Suprapubic skin (tissue), 4 donors: ENCODE measurements at regions not wholly inside any gene's neighbourhood (a gene's known extent, or its start where the extent isn't known, plus 50 kb on each side); places are given as distances from the start of the nearest gene placed in this dataset.

Experiments
- DNase-seq, 2 donors: peaks; one replicate each; pipeline ENCODE4 v3.0.0-alpha.2; 2019; ENCODE audit warnings: low spot score in 2 of 2
- H3K27ac ChIP-seq: fragments of 200-600 bp; sonication (generic); one replicate; pipeline ENCODE4 v1.5.1; 2019
- H3K27me3 ChIP-seq: fragments of 200-600 bp; sonication (generic); one replicate; pipeline ENCODE4 v1.5.1; 2019
- H3K36me3 ChIP-seq: fragments of 200-600 bp; sonication (generic); one replicate; pipeline ENCODE4 v1.5.1; 2019
- H3K4me1 ChIP-seq: fragments of 200-600 bp; sonication (generic); one replicate; pipeline ENCODE4 v1.5.1; 2019
- H3K4me3 ChIP-seq: fragments of 200-600 bp; sonication (generic); one replicate; pipeline ENCODE4 v1.5.1; 2019; ENCODE audit warnings: mild to moderate bottlenecking
- H3K9me3 ChIP-seq: fragments of 200-600 bp; sonication (generic); one replicate; pipeline ENCODE4 v1.5.1; 2019
- EP300 ChIP-seq: sonication (generic); formaldehyde crosslinking; IDR thresholded peaks from one replicate; pipeline ENCODE4 v1.6.1; 2017; ENCODE audit warnings: antibody characterized with exemption
- POLR2A ChIP-seq, 2 donors: fragments of 450-650 bp; IDR thresholded peaks; one replicate each; pipeline ENCODE4 v1.6.1; 2017; ENCODE audit warnings: antibody characterized with exemption in 2 of 2, mild to moderate bottlenecking in 2 of 2, moderate library complexity in 2 of 2
- POLR2AphosphoS5 ChIP-seq, 3 donors: sonication (generic); formaldehyde crosslinking; IDR thresholded peaks; one replicate each; pipeline ENCODE4 v1.6.1; 2017; ENCODE audit warnings: antibody characterized with exemption in 3 of 3
- WGBS: methylation state at CpG from one replicate; pipeline ENCODE4 v1.1.5; 2018; 5-methylcytosine and 5-hydroxymethylcytosine counted together
- TF ChIP-seq, protein P1 (sequence below), 2 donors: fragments of 200-600 bp in 1 of 2; fragments of 450-650 bp in 1 of 2; sonication (generic) in 1 of 2; IDR thresholded peaks; one replicate each; pipeline ENCODE4 v1.5.1; 2016 to 2019; ENCODE audit warnings: antibody characterized with exemption in 2 of 2, mild to moderate bottlenecking in 1 of 2, moderate library complexity in 1 of 2

DNA sequence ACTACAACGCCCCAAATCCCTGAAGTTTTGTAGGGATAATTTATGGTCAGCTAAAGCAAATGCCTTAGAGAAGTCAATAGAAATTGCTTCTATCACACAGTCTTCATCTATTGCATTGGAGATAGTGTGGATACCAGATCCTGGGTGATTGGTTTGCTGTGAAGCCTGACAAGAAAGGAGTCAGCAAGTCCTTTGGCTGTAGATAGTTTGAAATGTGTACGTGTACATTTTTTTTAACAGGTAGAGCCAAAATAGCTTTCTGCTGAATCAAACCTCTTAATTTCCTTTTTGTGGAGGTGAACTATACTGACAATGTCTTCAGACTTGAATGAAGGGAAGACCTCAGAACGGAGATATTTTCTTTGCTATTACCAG lies 312.3 kb downstream of the ZBBX start:
- no peak for DNase-seq
- Histone ChIP-seq H3K27me3 (no peaks in the 10 kb centered on the region), H3K4me1 (no peaks in the 10 kb centered on the region), H3K36me3 (no peaks in the 10 kb centered on the region), H3K9me3 (no peaks in the 10 kb centered on the region), H3K27ac (no peak overlapping the region), H3K4me3 (no peak overlapping the region)
- 42% methylated on average over 3 of the region's 3 CpGs for WGBS
- TF ChIP-seq, protein P1, sequence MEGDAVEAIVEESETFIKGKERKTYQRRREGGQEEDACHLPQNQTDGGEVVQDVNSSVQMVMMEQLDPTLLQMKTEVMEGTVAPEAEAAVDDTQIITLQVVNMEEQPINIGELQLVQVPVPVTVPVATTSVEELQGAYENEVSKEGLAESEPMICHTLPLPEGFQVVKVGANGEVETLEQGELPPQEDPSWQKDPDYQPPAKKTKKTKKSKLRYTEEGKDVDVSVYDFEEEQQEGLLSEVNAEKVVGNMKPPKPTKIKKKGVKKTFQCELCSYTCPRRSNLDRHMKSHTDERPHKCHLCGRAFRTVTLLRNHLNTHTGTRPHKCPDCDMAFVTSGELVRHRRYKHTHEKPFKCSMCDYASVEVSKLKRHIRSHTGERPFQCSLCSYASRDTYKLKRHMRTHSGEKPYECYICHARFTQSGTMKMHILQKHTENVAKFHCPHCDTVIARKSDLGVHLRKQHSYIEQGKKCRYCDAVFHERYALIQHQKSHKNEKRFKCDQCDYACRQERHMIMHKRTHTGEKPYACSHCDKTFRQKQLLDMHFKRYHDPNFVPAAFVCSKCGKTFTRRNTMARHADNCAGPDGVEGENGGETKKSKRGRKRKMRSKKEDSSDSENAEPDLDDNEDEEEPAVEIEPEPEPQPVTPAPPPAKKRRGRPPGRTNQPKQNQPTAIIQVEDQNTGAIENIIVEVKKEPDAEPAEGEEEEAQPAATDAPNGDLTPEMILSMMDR (IDR thresholded peaks at IDR 0.05), result no peak
- TF ChIP-seq POLR2A (IDR thresholded peaks at IDR 0.05), result no peak

GRCh38 chr3:167066977-167067786 lies 312.9 kb downstream of the ZBBX start:
- Histone ChIP-seq H3K27ac (no peak overlapping the region), H3K27me3 (no peaks in the 10 kb centered on the region), H3K9me3 (no peaks in the 10 kb centered on the region), H3K36me3 (no peaks in the 10 kb centered on the region), H3K4me1 (no peaks in the 10 kb centered on the region), H3K4me3 (no peak overlapping the region)
- 20% methylated on average over 5 of the region's 5 CpGs for WGBS
- DNase-seq, result no peak
- TF ChIP-seq POLR2A (IDR thresholded peaks at IDR 0.05) (no peak), POLR2AphosphoS5 (IDR thresholded peaks at IDR 0.05) (no peak), EP300 (no peak)
- TF ChIP-seq, protein P1 (IDR thresholded peaks at IDR 0.05), result no peak

- no peaks in the 10 kb centered on the region for H3K27me3 ChIP-seq
- no peaks in the 10 kb centered on the region for H3K9me3 ChIP-seq
- H3K4me3 ChIP-seq, result no peak overlapping the region
- H3K27ac ChIP-seq, result no peak overlapping the region
- TF ChIP-seq POLR2A (IDR thresholded peaks at IDR 0.05) (no peak), POLR2AphosphoS5 (IDR thresholded peaks at IDR 0.05) (no peak)
- H3K36me3 ChIP-seq, result no peaks in the 10 kb centered on the region
- H3K4me1 ChIP-seq, result no peaks in the 10 kb centered on the region
- no peak for DNase-seq
- WGBS, result 57% methylated on average over 1 of the region's 1 CpG
Measured at GRCh38 chr3:167057581-167057980, 322.5 kb downstream of the ZBBX start.

DNA sequence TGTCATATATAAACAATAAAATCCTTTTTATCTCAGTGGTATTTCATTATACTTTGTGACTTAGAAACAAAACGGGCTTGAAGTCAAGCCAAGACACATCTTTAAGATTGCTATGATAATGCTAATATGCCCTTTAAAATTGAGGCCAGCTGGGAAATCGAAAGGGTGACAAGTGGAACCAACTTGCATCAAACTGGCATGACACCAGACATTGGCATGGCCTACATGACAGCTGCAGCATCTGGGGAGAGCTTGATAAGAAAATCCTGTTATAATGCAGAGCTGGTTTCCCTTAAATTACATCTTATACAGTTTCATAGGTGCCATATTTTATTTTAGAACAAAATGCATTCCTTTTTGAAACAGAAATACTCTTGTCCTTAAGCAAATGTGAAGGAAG lies 325.2 kb downstream of the ZBBX start:
- H3K4me1 ChIP-seq, result no peaks in the 10 kb centered on the region
- no peak overlapping the region for H3K27ac ChIP-seq
- TF ChIP-seq POLR2A (IDR thresholded peaks at IDR 0.05) (no peak), EP300 (no peak), POLR2AphosphoS5 (IDR thresholded peaks at IDR 0.05) (no peak)
- TF ChIP-seq, protein P1 (IDR thresholded peaks at IDR 0.05), result no peak
- no peak overlapping the region for H3K4me3 ChIP-seq
- no peaks in the 10 kb centered on the region for H3K27me3 ChIP-seq
- no peaks in the 10 kb centered on the region for H3K9me3 ChIP-seq
- no peaks in the 10 kb centered on the region for H3K36me3 ChIP-seq
- WGBS, result 28% methylated on average over 2 of the region's 2 CpGs
- DNase-seq, result no peak

GRCh38 chr3:167051421-167051820 lies 328.7 kb downstream of the ZBBX start:
- TF ChIP-seq POLR2A (IDR thresholded peaks at IDR 0.05), result no peak
- TF ChIP-seq, protein P1 (IDR thresholded peaks at IDR 0.05), result no peak
- TF ChIP-seq EP300, result no peak
- TF ChIP-seq POLR2AphosphoS5 (IDR thresholded peaks at IDR 0.05), result no peak
- Histone ChIP-seq H3K4me1 (no peaks in the 10 kb centered on the region), H3K27me3 (no peaks in the 10 kb centered on the region), H3K36me3 (no peaks in the 10 kb centered on the region), H3K4me3 (no peak overlapping the region), H3K27ac (no peak overlapping the region), H3K9me3 (no peaks in the 10 kb centered on the region)
- DNase-seq, result no peak
- WGBS, result 80% methylated on average over 4 of the region's 4 CpGs

- Histone ChIP-seq H3K4me3 (no peak overlapping the region), H3K27ac (no peak overlapping the region), H3K9me3 (no peaks in the 10 kb centered on the region), H3K36me3 (no peaks in the 10 kb centered on the region), H3K4me1 (peaks cover 5% of the 10 kb centered on the region), H3K27me3 (no peaks in the 10 kb centered on the region)
- TF ChIP-seq POLR2AphosphoS5 (IDR thresholded peaks at IDR 0.05) (no peak), EP300 (no peak), POLR2A (IDR thresholded peaks at IDR 0.05) (no peak)
- TF ChIP-seq, protein P1 (IDR thresholded peaks at IDR 0.05), result no peak
- no peak for DNase-seq
- WGBS, result 43% methylated on average over 2 of the region's 2 CpGs
Measured at GRCh38 chr3:167033866-167034265, 346.2 kb downstream of the ZBBX start.
